ENCODE measurements at regions not wholly inside any gene's neighbourhood (a gene's known extent, or its start where the extent isn't known, plus 50 kb on each side); places are given as distances from the start of the nearest gene placed in this dataset.

- TF ChIP-seq POLR2A (IDR thresholded peaks at IDR 0.05; ENCODE audit: low read depth, low read length) (no peak), CTCF (IDR thresholded peaks at IDR 0.05; ENCODE audit: extremely low read depth in 1 of 2, insufficient read depth in 1 of 2, low read depth in 1 of 2, low read length in 2 of 2) (no peak), EZH2 (IDR thresholded peaks at IDR 0.05; ENCODE audit: borderline replicate concordance, low read depth, low read length, severe bottlenecking) (no peak), MYC (IDR thresholded peaks at IDR 0.05; ENCODE audit: low read depth, low read length) (no peak), GATA2 (IDR thresholded peaks at IDR 0.05; ENCODE audit: insufficient read depth, insufficient read length, low read depth, low read length) (no peak), POLR2AphosphoS5 (IDR thresholded peaks at IDR 0.05; ENCODE audit: insufficient read depth, low read depth, low read length) (no peak), MAX (IDR thresholded peaks at IDR 0.05; ENCODE audit: insufficient read depth, insufficient read length) (no peak), JUN (IDR thresholded peaks at IDR 0.05; ENCODE audit: borderline replicate concordance, insufficient read depth, insufficient read length, low read depth) (no peak)
Observed at GRCh38 chr9:88736136-88736637, 201.2 kb downstream of the NXNL2 start.

Data from endothelial cell of umbilical vein (primary cell).